ENCODE measurements at regions not wholly inside any gene's neighbourhood (a gene's known extent, or its start where the extent isn't known, plus 50 kb on each side); places are given as distances from the start of the nearest gene placed in this dataset.
"Not testable (repeated sequence)": the region's sequence is repeated elsewhere in the genome, so short reads cannot be mapped to it uniquely, and the experiment has no call there.

- ATAC-seq = no peak
- Histone ChIP-seq H3K4me1 (no peaks in the 10 kb centered on the region), H3K27me3 (no peaks in the 10 kb centered on the region), H3K4me3 (no peak overlapping the region), H3K36me3 (no peaks in the 10 kb centered on the region), H3K27ac (no peak overlapping the region), H3K9me3 (no peaks in the 10 kb centered on the region)
- intact Hi-C loops (cut with DNase I; ENCODE audit: low total_unique reads) (no loop called here), in situ Hi-C loops (cut with MboI; ENCODE audit: low sequenced_read_pairs in 4 of 4) (no loop called here)
- DNase-seq = no peak
- TF ChIP-seq CTCF (IDR thresholded peaks at IDR 0.05 in 4 of 5, conservative IDR thresholded peaks at IDR 0.05 in 1 of 5) (no peak), POLR2A (IDR thresholded peaks at IDR 0.05) (no peak)
Measured at GRCh38 chr1:80540596-80540995, 1260.1 kb upstream of the ADGRL2 start.

- no peaks in the 10 kb centered on the region for H3K9me3 ChIP-seq
- H3K4me3 ChIP-seq = no peak overlapping the region
- TF ChIP-seq CTCF (IDR thresholded peaks at IDR 0.05 in 4 of 5, conservative IDR thresholded peaks at IDR 0.05 in 1 of 5) (no peak), POLR2A (IDR thresholded peaks at IDR 0.05) (no peak)
- ATAC-seq (no peak), DNase-seq (no peak)
- no peak overlapping the region for H3K27ac ChIP-seq
- H3K36me3 ChIP-seq = no peaks in the 10 kb centered on the region
- intact Hi-C loops (cut with DNase I; ENCODE audit: low total_unique reads) (no loop called here), in situ Hi-C loops (cut with MboI; ENCODE audit: low sequenced_read_pairs in 4 of 4) (no loop called here)
- H3K4me1 ChIP-seq = no peaks in the 10 kb centered on the region
- H3K27me3 ChIP-seq = no peaks in the 10 kb centered on the region
Measured at GRCh38 chr1:80540149-80540548, 1260.6 kb upstream of the ADGRL2 start.

- intact Hi-C loops (cut with DNase I; ENCODE audit: low total_unique reads); H3K27me3 ChIP-seq; in situ Hi-C loops (cut with MboI; ENCODE audit: low sequenced_read_pairs in 4 of 4); ATAC-seq; H3K9me3 ChIP-seq; H3K4me3 ChIP-seq; H3K27ac ChIP-seq; DNase-seq; H3K36me3 ChIP-seq; H3K4me1 ChIP-seq: not testable (repeated sequence)
Measured at GRCh38 chr1:80539298-80539697, 1261.4 kb upstream of the ADGRL2 start.

GRCh38 chr1:80536461-80536860 is 1264.3 kb upstream of the ADGRL2 start:
- DNase-seq (no peak), ATAC-seq (no peak)
- no peaks in the 10 kb centered on the region for H3K4me1 ChIP-seq
- H3K27me3 ChIP-seq = no peaks in the 10 kb centered on the region
- no peaks in the 10 kb centered on the region for H3K9me3 ChIP-seq
- no peak overlapping the region for H3K4me3 ChIP-seq
- intact Hi-C loops (cut with DNase I; ENCODE audit: low total_unique reads) (no loop called here), in situ Hi-C loops (cut with MboI; ENCODE audit: low sequenced_read_pairs in 4 of 4) (no loop called here)
- no peak for TF ChIP-seq CTCF (IDR thresholded peaks at IDR 0.05 in 4 of 5, conservative IDR thresholded peaks at IDR 0.05 in 1 of 5)
- TF ChIP-seq POLR2A (IDR thresholded peaks at IDR 0.05) = no peak
- no peak overlapping the region for H3K27ac ChIP-seq
- H3K36me3 ChIP-seq = no peaks in the 10 kb centered on the region

- Histone ChIP-seq H3K36me3 (no peaks in the 10 kb centered on the region), H3K4me3 (no peak overlapping the region), H3K9me3 (no peaks in the 10 kb centered on the region), H3K27ac (no peak overlapping the region), H3K4me1 (no peaks in the 10 kb centered on the region), H3K27me3 (no peaks in the 10 kb centered on the region)
- in situ Hi-C loops (cut with MboI; ENCODE audit: low sequenced_read_pairs in 4 of 4) (no loop called here), intact Hi-C loops (cut with DNase I; ENCODE audit: low total_unique reads) (no loop called here)
- DNase-seq (no peak), ATAC-seq (no peak)
- TF ChIP-seq POLR2A (IDR thresholded peaks at IDR 0.05) (no peak), CTCF (IDR thresholded peaks at IDR 0.05 in 4 of 5, conservative IDR thresholded peaks at IDR 0.05 in 1 of 5) (no peak)
Measured at GRCh38 chr1:80535466-80535865, 1265.3 kb upstream of the ADGRL2 start.
